GM18498 (cell line): ENCODE measurements at regions not wholly inside any gene's neighbourhood (a gene's known extent, or its start where the extent isn't known, plus 50 kb on each side); places are given as distances from the start of the nearest gene placed in this dataset.

Experiments
- ATAC-seq: cut with Tn5 transposase; IDR thresholded peaks from one replicate; pipeline ENCODE4 v1.9.1; 2021; ENCODE audit warnings: mild to moderate bottlenecking, moderate library complexity; ENCODE audit not compliant: unreplicated experiment

DNA sequence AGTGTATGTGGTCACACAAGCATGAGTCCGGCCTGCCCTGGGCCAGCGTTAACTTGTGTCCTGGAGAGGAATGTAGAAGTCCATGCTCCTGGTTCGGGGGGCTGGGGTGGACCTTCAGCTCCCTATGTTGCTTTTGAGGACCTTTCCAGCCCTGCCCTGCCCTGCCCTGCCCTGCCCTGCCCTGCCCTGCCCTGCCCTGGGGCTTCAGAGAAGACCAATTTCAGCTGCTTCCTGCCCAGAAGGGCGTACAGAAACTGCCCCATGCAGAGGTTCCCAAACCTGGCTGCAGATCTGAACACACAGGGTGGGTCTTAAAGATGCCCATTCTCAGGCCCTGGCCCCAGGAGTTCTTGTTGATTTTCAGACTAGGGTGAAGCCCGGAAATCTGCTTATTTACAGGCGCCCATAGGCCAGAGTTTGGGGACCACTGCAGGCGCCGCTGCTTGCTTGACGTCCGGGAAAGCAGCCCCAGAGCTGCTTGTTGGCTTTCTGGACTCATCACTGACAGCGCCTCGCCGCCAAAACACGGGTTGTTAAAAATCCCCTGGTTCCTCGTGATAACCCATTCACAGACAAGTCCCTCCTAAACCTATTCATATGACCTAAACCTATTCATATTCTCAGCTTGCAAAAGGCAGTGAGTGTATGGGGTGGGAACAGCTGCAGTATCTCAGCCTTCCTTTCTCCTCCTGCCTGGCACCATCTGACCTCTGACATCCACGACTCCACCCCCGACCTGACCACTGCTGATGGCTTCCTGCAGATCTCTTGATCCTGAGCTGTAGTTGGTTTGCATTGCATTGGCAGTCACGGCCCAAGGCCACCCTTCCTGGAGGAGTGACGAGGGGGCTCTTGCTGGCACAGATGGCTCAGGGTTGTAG lies 198.3 kb downstream of the GLI2 start:
- no peak for ATAC-seq

DNA sequence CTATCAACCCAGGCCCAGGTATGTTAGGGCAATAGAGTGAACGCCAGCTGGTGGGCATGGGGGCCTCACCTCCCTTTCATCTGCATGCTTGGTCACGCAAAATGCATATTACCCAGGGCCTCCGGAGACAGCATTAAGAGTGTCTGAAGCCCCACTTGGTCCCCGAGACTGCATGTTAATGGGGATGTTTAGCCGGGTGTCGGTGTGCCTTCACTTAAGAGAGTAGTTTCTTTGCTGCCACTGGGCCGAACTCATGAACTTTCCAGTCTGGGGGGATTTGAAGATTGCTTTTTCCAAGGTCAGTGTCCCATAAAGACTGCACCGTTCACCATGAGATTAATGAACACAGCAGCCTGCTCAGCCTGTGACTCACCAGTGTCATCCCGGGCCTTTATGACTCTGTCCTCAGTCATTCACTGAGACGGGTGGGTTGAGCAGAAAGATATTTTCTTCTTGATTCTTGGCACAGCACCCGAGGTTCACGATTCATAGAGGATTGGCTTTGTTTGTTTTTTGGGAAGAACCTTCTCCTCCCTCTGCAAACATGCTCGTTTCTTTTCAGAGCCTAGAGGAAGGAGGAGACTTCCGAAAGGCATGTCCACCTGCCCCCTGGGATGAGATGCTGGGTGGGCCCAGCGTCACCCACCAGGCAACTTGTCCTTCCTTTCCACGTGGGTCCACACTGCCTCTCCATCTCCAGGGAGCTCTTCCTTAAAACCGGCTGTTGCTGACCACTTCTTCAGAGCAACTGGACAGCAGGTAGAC lies 199.1 kb downstream of the GLI2 start:
- ATAC-seq, result no peak

DNA sequence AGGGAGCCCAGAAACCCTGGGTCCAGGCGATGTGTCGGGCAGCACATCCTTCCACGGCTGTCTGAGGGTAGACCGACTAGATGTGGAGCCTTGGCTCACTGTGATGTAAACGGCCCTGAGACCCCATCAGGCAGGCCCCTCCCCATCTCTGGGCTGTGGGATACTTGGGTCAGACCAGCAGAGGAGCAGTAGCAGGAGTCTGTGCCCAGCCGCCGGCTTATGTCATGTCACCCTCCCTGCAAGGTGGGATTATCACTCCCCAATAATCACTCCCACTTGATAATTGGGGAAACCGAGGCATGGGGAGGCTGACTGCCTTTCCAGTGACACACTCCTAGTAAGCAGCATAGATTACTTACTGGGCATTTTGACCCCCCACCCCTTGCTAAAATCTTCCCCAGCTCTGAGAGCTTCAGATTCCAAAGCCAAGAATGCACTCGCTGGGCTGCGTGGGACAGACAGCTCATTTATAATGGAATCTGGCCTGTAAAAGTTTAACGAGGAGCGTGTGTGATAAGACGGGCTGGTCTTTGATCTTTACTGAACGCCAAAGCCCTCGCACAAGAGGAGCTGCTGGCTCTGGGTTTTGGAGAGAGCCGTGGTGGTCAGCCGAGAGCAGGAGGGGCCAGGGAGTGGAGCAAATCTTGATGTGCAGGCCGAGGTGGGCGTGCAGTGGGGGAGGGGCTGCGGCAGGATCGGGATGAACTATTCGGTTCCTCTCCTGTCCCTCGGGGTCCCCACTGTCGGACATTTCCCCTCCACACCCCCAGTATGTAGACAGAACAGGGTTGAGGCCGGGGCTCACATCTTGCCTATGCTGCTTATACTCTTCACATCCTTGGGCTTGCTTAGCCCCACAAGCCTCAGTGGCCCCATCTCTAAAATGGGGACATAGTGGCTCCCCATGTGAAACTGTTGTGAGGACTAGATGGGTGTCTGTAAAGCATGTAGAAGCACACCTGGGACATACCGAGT lies 200.0 kb downstream of the GLI2 start:
- no peak for ATAC-seq

DNA sequence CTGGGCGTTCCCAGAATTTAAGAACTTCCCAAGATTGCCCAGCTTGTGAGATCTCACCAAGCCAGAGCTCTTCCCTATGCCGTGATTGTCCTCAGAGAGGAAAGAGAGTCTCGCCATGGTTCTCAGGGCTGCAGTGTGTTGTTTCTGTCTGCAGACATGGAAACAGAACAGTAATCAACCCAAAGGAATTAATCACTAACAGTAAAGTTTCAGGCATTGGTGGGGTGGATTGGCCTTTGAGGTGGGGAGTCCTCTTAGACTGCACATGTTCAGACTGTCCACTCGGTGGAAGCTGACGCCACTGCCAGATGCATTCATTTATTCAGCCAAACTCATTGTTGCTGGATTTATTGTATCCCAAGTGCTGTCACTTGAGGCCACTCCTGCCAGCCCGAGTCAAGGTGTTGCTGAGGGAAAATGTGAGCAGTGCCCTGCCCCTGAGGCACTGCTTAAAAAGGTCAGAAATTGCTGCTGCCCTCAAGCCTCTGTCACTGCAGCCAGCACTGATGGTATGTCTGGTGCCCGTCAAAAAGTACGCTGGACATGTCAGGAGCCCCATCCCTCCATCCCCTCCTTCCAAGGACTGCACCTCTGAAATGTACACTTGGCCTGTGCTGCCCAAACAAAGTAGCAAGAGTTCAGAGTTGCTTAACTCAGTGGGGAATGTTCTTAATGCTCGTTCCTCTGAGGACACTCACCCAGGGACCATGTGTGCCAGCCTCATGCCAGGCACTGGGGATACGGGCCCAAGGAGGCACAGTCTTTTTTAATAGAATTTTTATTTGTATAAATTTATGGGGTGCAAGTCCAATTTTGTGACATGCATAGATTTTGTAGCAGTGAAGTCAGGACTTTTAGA lies 201.0 kb downstream of the GLI2 start:
- ATAC-seq, result no peak

DNA sequence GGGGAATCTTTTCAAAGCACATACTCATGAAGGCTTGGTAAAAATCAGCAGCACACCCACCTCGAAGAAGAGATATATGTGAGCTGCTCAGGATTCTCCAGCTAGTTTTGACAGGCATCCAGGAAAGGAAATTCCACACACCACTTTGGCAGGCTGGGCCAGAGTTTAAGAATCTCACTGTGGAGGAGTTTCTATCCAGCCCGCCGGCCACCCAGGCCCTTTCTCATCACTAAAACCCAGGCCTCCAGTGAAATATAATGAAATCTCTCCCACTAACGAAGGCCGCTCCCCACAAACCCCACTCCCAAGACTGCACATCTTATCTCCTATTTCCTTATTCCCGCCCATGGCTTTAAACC lies 202.0 kb downstream of the GLI2 start:
- ATAC-seq, result no peak

GRCh38 chr2:120938045-120938771 lies 202.5 kb downstream of the GLI2 start:
- ATAC-seq, result no peak

DNA sequence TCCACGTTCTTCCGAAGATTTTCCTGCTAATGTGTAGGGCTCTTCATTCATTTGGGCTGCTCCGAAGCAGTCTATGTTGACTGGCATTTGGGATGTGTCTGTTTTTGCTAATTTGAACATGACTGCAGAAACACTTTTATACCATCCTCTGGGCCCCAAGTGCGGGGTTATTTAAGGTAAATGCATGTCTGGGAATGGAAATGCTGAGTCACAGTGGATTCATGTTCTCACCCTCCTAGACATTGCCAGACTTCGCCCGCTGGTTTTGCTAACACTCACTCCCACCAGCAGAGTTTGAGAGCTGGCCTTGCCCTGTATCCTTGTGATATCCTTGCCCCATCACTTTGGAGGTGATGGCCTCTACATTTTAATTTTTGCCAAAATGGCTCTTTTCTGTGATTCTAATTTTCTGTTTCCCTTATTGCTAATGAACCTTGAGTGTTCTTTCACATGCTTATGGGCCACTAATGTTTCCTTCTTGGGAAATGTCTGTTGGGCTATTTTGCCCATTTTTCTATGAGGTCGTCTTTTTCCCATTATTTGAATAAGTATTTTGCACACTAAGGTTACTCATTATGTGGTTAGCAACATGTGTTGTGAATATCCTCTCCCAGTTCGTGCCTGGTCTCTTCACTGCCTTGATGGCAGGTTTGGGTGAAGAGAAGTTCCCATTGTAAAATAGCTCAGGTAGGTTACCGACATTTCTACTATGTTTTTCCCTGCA lies 204.1 kb downstream of the GLI2 start:
- ATAC-seq, result no peak

DNA sequence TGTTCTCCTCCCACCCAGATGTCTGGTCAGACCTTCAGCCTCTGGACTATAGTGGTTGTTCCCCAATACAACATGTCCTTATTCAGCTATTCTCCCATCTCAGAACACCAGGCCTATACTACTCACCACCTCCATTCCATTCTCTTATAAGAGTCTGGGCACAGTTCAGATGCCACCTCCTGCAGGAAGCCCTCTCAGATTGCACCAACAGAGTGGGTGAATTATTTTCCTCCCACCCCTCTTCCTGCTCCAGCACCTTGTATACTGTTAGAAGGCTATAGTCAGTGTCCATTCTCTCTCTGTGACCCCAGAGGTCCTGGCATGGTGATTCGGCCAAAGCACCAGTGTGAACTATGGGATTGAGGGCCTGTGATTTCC lies 204.6 kb downstream of the GLI2 start:
- no peak for ATAC-seq

DNA sequence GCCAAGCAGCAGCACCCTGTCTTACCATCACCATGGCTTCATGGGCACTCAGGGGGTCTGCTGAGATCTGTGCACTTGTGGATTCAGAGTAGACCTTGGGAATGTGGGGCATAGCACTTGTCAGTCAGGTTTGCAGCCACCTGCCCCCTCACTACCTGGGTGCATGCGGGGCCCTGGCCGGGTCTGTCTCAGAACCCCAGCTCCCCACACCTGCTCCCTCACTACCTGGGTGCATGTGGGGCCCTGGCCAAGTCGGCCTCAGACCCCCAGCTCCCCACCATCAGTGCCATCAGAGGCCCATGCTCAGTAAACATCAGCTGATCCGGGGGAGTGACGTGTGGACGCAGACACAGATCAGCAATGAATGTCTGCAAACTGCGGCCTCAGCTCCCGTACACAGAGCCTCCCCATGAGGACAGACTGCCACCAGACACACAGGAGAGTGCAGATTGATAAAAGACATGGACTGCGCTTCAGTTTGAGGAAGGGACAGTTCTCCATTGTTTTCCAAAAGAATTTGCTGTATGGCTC lies 205.1 kb downstream of the GLI2 start:
- no peak for ATAC-seq

DNA sequence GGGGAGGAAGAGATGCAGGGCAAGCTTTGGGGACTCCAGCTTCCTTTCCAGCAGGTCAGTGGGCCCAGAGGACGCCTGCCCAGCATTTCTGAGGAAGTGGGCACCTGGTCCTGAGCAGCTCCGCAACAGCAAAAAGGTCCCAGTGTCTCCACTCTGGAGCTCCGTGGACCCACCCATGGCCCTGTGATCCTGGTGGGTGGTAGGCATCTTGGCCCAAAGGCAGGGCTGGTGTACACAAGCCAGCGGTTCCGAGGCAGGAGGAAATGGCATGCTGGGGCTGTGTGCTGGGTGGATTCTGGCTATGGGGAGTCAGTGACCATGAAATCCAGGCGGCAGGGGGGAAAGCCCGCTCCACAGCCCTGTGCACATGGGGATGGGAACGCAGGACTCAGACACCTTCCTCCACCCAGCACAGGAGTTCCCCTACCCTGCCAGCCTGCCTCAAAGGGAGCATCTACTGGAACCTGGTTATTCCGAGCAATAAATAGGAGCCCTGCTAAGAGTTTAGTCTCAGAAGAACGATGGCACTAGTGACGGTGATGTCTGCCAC lies 206.0 kb downstream of the GLI2 start:
- no peak for ATAC-seq

GRCh38 chr2:120942658-120943057 lies 207.0 kb downstream of the GLI2 start:
- ATAC-seq, result no peak

GRCh38 chr2:120943403-120944034 lies 207.9 kb downstream of the GLI2 start:
- no peak for ATAC-seq

- ATAC-seq, result no peak
These were observed 208.9 kb downstream of the GLI2 start for GRCh38 chr2:120944575-120944974.

DNA sequence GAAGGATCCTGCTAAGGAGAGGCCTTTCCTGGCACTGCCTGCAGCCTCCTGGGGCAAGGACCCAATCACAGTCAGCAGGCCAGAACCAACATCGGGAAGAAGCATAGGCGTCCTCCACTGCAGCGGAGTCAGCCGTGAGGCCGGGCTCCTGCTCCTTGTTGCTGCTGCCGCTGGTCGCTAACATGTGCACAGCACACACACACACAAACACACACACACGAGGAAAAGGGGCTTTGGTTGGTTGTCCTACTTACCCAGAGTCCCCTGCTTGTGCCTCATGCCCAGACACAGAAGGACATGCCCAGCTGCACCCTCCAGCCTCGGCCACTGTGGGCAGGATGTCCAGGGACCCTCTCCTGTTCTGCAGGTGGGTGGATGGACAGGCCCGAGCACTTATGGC lies 209.4 kb downstream of the GLI2 start:
- ATAC-seq, result no peak

DNA sequence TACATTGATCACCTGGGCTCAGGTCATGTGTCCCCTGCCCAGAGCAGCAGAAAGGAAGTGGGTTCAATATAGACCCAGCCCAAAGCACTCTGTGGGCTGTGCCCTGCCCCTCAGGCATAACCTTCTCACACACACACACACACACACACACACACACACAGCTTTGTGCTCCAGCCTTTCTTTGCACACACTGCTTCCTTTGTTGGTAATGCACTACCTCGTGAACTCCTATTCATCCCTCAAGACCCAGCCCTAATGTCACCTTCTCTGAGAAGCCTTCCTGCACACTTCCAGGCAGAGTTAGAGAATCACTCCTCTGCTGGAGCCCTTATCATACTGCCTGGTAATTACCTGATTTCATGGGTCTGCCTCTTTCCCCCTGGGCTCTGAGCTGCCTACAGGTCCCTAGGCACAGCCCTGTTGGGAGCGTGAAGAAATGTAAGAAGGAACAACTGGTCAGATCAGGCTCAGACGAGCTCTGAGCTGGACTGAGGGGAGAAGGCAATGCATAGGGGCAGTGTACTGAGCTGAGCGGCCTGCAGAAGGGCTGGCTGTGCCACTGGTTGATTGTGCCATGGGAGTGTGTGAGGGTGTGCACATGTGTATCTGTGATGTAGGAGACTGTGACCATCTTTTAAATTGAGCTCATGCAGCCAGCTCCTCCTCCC lies 210.3 kb downstream of the GLI2 start:
- ATAC-seq, result no peak

- ATAC-seq, result no peak
These were observed 211.7 kb downstream of the GLI2 start for GRCh38 chr2:120947327-120947726.

DNA sequence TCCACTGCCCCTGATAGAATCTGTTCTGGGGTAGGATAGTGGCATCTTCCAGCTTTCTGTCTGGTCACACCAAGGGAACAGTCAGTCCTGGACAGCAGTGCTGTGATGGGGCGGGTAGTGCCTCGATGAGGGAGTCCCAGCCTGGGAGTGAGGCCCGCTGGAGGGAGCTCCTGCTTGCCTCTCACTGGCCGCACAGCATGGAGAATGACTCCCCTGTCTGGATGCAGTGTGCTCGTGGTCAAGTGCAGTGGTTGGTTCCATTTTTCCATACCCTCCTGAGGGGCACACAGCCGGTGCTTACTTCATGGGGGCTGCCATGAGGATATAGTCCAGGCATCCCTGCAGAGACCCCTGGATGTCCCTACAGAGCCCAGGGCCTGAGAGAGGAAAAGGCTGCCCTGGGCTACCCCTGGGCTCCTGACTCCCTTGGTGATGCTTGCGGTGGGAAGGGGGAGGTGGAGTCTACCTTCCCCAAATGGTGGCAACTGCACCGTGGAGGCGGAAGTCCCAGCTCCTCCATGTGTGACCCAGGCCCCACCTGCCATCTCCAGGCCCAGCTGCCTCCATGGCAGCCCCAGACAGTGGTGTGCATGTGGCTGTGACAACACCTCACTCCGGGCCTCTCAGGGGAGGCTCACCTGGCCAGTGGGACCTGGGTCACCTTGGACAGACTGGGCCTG lies 212.5 kb downstream of the GLI2 start:
- no peak for ATAC-seq
